Activated CD4-positive, alpha-beta memory T cell treated with anti-CD3 and anti-CD28 coated beads, Interleukin-2, amount 10 ng/mL, durations not matched to agents 7 days and 5 days (primary cell): ENCODE measurements at regions not wholly inside any gene's neighbourhood (a gene's known extent, or its start where the extent isn't known, plus 50 kb on each side); places are given as distances from the start of the nearest gene placed in this dataset.
A peak's percentile ranks its signal among the peaks of the same experiment; 100 is the strongest.

Experiments
- CTCF ChIA-PET: fragments of 350-600 bp; sonication (Branson Sonifier 250); formaldehyde crosslinking; loops from one replicate; lab custom pipeline; 2021; ENCODE audit warnings: antibody characterized with exemption, inconsistent platforms; lab: Charles Lee
- POLR2A ChIA-PET: fragments of 350-600 bp; sonication (Branson Sonifier 250); formaldehyde crosslinking; loops from one replicate; lab custom pipeline; 2021; ENCODE audit warnings: antibody characterized with exemption; lab: Charles Lee
- DNase-seq: peaks from one replicate; pipeline ENCODE4 v3.0.0-alpha.2; 2020
- H3K27ac Mint-ChIP-seq: one replicate; pipeline ENCODE4 v1.8.0; 2021; ENCODE audit warnings: mild to moderate bottlenecking, mixed read lengths
- H3K27me3 Mint-ChIP-seq: one replicate; pipeline ENCODE4 v1.8.0; 2021; ENCODE audit warnings: mixed read lengths
- H3K36me3 Mint-ChIP-seq: one replicate; pipeline ENCODE4 v1.8.0; 2021; ENCODE audit warnings: low read depth, mixed read lengths
- H3K4me1 Mint-ChIP-seq: one replicate; pipeline ENCODE4 v1.8.0; 2021; ENCODE audit warnings: mixed read lengths
- H3K4me3 Mint-ChIP-seq: one replicate; pipeline ENCODE4 v1.8.0; 2021; ENCODE audit warnings: mild to moderate bottlenecking, mixed read lengths
- H3K9me3 Mint-ChIP-seq: one replicate; pipeline ENCODE4 v1.8.0; 2021; ENCODE audit warnings: mixed read lengths

- no peak for DNase-seq
- no peaks in the 10 kb centered on the region for H3K9me3 Mint-ChIP-seq
- H3K4me1 Mint-ChIP-seq: peaks cover under 1% of the 10 kb centered on the region
- no peak overlapping the region for H3K27ac Mint-ChIP-seq
- H3K36me3 Mint-ChIP-seq: no peaks in the 10 kb centered on the region
- POLR2A ChIA-PET: no interaction called here
- no peak overlapping the region for H3K4me3 Mint-ChIP-seq
- CTCF ChIA-PET: interaction anchor here (0.9 kb wide), 1 partner anchor 9 kb away, joined by 4 read pairs; no protein-coding TSS in a partner anchor
- peaks cover 7% of the 10 kb centered on the region for H3K27me3 Mint-ChIP-seq
These were observed 63.1 kb downstream of the LRRC32 start for GRCh38 chr11:76607431-76607830.

- Mint-ChIP-seq H3K4me1 (peaks cover 3% of the 10 kb centered on the region), H3K9me3 (no peaks in the 10 kb centered on the region), H3K36me3 (no peaks in the 10 kb centered on the region), H3K4me3 (no peak overlapping the region), H3K27ac (no peak overlapping the region), H3K27me3 (peaks cover 2% of the 10 kb centered on the region)
- POLR2A ChIA-PET: no interaction called here
- DNase-seq: peak; percentile 15
- CTCF ChIA-PET: no interaction called here
These were observed 65.0 kb downstream of the LRRC32 start for GRCh38 chr11:76605338-76606074.

DNA sequence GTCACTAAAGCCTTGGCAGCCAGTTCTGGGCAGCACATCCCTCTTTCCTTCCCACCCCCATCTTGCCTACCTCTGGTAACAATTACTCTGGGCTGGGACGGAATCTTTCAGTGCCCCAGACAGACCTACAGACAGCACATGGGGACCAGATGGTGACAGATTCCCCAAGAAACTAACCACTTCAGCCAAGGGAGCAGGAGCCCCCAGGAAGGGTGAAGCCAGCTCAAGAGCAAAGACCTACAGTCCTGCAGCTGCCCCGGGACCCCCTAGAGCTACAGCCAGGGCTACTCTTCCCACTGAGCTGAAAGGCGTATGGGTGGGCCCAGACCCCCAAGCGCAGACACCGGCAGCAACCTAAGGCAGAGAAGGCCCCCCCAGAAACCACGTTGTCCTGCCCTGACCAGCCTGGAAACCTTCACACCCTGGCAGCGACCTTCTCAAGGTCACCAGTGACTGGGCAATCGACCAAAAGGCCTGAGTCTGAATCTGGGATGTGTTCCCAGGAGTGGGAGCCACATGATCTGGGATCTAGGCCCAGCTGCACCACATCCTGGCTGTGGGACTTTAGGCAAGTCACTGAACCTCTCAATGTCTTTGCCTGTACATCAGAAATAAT, 65.8 kb downstream of the LRRC32 start:
- H3K27ac Mint-ChIP-seq: no peak overlapping the region
- no peaks in the 10 kb centered on the region for H3K27me3 Mint-ChIP-seq
- POLR2A ChIA-PET: no interaction called here
- DNase-seq: peak; percentile 9
- CTCF ChIA-PET: no interaction called here
- H3K36me3 Mint-ChIP-seq: no peaks in the 10 kb centered on the region
- H3K4me3 Mint-ChIP-seq: no peak overlapping the region
- no peaks in the 10 kb centered on the region for H3K9me3 Mint-ChIP-seq
- peaks cover 3% of the 10 kb centered on the region for H3K4me1 Mint-ChIP-seq

GRCh38 chr11:76604081-76604625, 66.4 kb downstream of the LRRC32 start:
- CTCF ChIA-PET: no interaction called here
- H3K27ac Mint-ChIP-seq: no peak overlapping the region

GRCh38 chr11:76603202-76603601, 67.3 kb downstream of the LRRC32 start:
- no peaks in the 10 kb centered on the region for H3K36me3 Mint-ChIP-seq
- no peaks in the 10 kb centered on the region for H3K27me3 Mint-ChIP-seq
- no peaks in the 10 kb centered on the region for H3K9me3 Mint-ChIP-seq
- peaks cover 9% of the 10 kb centered on the region for H3K4me1 Mint-ChIP-seq
- CTCF ChIA-PET: no interaction called here
- peak; percentile 8 for DNase-seq
- POLR2A ChIA-PET: no interaction called here
- no peak overlapping the region for H3K4me3 Mint-ChIP-seq
- no peak overlapping the region for H3K27ac Mint-ChIP-seq

More at GRCh38 chr11:76604081-76604625, 66.4 kb downstream of the LRRC32 start:
- Mint-ChIP-seq H3K4me1 (peaks cover 5% of the 10 kb centered on the region), H3K9me3 (no peaks in the 10 kb centered on the region), H3K36me3 (no peaks in the 10 kb centered on the region), H3K27me3 (no peaks in the 10 kb centered on the region), H3K4me3 (no peak overlapping the region)
- peak; percentile 12 for DNase-seq
- POLR2A ChIA-PET: no interaction called here
